ENCODE measurements at regions not wholly inside any gene's neighbourhood (a gene's known extent, or its start where the extent isn't known, plus 50 kb on each side); places are given as distances from the start of the nearest gene placed in this dataset.

- TF ChIP-seq POLR2A (IDR thresholded peaks at IDR 0.05; ENCODE audit: low read depth, low read length) (no peak), POLR2AphosphoS5 (IDR thresholded peaks at IDR 0.05; ENCODE audit: low read depth, low read length) (no peak)
Measured at GRCh38 chr2:34176693-34177092, 577.6 kb upstream of the FAM98A start.
